Peyer's patch (tissue), 4 donors: ENCODE measurements at regions not wholly inside any gene's neighbourhood (a gene's known extent, or its start where the extent isn't known, plus 50 kb on each side); places are given as distances from the start of the nearest gene placed in this dataset.

Experiments
- DNase-seq, 3 donors: peaks; one replicate each; pipeline ENCODE4 v3.0.0-alpha.2; 2017 to 2019
- H3K27ac ChIP-seq, 4 donors: fragments of 200-600 bp; sonication (generic); one replicate each; pipeline ENCODE4 v1.5.1; 2016 to 2019
- H3K27me3 ChIP-seq, 2 donors: fragments of 200-600 bp; sonication (generic); one replicate each; pipeline ENCODE4 v1.5.1; 2019
- H3K36me3 ChIP-seq, 3 donors: fragments of 200-600 bp; sonication (generic); one replicate each; pipeline ENCODE4 v1.5.1; 2016 to 2019
- H3K4me1 ChIP-seq, 4 donors: fragments of 200-600 bp; sonication (generic); one replicate each; pipeline ENCODE4 v1.5.1; 2016 to 2019
- H3K4me3 ChIP-seq, 4 donors: fragments of 200-600 bp; sonication (generic); 1 replicate in 3 of 4; 2 replicates in 1 of 4; pipeline ENCODE4 v1.5.1; 2016 to 2019; ENCODE audit warnings: mild to moderate bottlenecking in 1 of 4
- H3K9me3 ChIP-seq, 4 donors: fragments of 200-600 bp; sonication (generic); one replicate each; pipeline ENCODE4 v1.5.1; 2016 to 2019; ENCODE audit warnings: mild to moderate bottlenecking in 1 of 4
- POLR2A ChIP-seq, 2 donors: fragments of 450-650 bp; IDR thresholded peaks; one replicate each; pipeline ENCODE4 v1.5.1; 2017; ENCODE audit warnings: antibody characterized with exemption in 2 of 2, mild to moderate bottlenecking in 2 of 2, moderate library complexity in 2 of 2
- TF ChIP-seq, protein P1 (sequence below), 6 experiments: fragments of 450-650 bp in 4 of 6; fragments of 200-600 bp in 2 of 6; sonication (generic) in 1 of 6; IDR thresholded peaks; one replicate each; pipeline ENCODE4 v1.5.1; 2017 to 2019; ENCODE audit warnings: antibody characterized with exemption in 6 of 6, mild to moderate bottlenecking in 3 of 6, moderate library complexity in 1 of 6

DNA sequence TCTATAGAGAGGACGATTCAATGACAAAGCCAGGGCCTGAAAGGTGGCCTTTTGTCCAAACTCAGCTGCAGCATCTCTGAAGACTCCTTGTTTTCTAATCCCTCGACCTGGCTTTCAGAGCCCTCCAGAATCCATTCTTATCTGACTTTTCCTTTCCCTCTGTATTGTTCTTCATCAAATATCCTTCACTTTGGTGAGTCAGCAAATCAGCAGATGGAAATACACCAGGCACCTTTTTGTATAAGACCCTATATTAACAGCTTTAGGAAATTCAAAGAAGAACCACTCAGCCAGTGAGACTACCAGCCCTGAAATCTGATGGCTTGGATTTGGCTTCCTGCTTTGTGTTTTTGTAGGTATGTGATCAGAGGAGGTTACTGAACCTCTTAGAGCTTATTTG, 81.9 kb upstream of the RAB11FIP2 start:
- DNase-seq: no peak
- no peaks in the 10 kb centered on the region for H3K27me3 ChIP-seq
- H3K4me3 ChIP-seq: no peak overlapping the region
- H3K9me3 ChIP-seq: no peaks in the 10 kb centered on the region
- H3K27ac ChIP-seq: no peak overlapping the region
- H3K36me3 ChIP-seq: no peaks in the 10 kb centered on the region
- H3K4me1 ChIP-seq: no peaks in the 10 kb centered on the region
- TF ChIP-seq, protein P1, sequence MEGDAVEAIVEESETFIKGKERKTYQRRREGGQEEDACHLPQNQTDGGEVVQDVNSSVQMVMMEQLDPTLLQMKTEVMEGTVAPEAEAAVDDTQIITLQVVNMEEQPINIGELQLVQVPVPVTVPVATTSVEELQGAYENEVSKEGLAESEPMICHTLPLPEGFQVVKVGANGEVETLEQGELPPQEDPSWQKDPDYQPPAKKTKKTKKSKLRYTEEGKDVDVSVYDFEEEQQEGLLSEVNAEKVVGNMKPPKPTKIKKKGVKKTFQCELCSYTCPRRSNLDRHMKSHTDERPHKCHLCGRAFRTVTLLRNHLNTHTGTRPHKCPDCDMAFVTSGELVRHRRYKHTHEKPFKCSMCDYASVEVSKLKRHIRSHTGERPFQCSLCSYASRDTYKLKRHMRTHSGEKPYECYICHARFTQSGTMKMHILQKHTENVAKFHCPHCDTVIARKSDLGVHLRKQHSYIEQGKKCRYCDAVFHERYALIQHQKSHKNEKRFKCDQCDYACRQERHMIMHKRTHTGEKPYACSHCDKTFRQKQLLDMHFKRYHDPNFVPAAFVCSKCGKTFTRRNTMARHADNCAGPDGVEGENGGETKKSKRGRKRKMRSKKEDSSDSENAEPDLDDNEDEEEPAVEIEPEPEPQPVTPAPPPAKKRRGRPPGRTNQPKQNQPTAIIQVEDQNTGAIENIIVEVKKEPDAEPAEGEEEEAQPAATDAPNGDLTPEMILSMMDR (IDR thresholded peaks at IDR 0.05): no peak
- TF ChIP-seq POLR2A (IDR thresholded peaks at IDR 0.05): no peak

DNA sequence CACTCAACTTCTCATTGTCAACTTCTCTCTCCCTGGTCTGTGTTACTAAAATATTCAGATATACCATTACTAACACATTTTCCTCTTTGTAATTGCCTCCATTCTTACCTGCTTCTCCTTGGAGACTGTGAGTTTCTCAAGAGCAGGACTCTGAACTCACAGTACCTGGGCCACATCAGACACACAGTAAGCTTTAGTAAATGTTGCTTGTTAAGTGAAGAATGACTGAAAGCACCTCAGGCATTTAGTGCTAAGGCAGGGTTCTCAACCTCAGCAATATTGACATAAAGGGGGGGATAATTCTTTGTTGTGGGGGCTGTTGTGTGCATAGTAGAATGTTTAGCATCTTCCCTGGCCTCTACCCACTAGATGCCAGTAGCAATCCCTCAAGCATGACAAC, 72.0 kb upstream of the RAB11FIP2 start:
- no peak for TF ChIP-seq POLR2A (IDR thresholded peaks at IDR 0.05)
- TF ChIP-seq, protein P1 (IDR thresholded peaks at IDR 0.05): no peak
- Histone ChIP-seq H3K27ac (no peak overlapping the region), H3K27me3 (no peaks in the 10 kb centered on the region), H3K4me1 (no peaks in the 10 kb centered on the region), H3K36me3 (no peaks in the 10 kb centered on the region), H3K4me3 (no peak overlapping the region), H3K9me3 (no peaks in the 10 kb centered on the region)
- DNase-seq: no peak

DNA sequence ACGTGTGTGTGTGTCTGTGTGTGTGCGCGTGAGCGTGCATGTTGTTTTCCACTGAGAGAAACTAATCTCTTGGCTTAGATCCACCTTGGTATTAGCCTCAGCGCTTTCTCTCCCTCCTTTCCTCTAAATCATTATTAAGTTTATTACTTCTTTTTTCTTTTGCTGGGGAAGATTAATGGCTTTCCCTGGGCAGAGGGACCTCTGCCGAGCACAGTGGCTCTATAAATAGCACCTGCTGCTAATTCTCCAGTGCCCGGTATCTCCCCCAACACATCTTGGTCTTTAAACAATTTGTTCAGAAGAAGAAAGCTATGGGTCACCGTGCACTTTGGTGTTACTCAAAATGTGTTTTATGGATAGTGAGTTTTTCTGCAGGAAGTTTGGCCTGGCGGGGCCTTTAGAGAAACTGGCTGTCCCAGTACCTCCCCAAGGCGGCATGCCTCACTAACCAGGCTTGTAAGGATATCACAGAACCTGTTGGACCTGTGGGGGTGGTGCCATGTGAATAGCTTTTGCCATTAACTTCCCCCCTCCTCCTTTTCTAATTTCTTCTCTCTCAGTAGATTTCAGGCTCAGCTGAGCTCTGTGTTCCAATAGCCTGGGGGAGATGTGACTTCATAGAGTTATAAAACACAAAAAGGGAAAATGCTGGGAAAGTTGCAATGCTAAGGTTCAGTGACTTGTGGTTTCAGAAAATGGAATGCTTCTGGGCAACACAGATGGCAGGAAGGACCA, 70.1 kb upstream of the RAB11FIP2 start:
- DNase-seq: no peak
- no peaks in the 10 kb centered on the region for H3K27me3 ChIP-seq
- TF ChIP-seq, protein P1 (IDR thresholded peaks at IDR 0.05): no peak
- TF ChIP-seq POLR2A (IDR thresholded peaks at IDR 0.05): no peak

DNA sequence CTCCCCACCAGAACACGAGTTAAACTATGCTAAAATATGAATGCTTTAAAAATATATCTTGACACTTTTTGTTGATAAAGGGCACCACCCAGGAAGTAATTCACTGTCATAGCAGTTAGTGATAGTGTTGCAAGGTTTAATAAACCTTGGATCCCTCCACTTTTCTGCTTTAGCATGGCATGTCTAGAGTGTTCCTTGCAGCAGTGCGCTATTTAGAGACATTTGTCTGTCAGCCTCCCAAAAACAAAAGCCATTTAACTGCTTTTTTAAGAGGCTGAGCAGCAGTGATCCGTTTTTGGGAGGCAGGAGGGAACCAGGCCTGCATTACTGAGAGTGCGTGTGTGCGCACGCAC, 69.6 kb upstream of the RAB11FIP2 start:
- Histone ChIP-seq H3K36me3 (no peaks in the 10 kb centered on the region), H3K4me1 (no peaks in the 10 kb centered on the region), H3K4me3 (no peak overlapping the region), H3K27me3 (no peaks in the 10 kb centered on the region), H3K9me3 (no peaks in the 10 kb centered on the region), H3K27ac (no peak overlapping the region)
- TF ChIP-seq POLR2A (IDR thresholded peaks at IDR 0.05): no peak
- TF ChIP-seq, protein P1 (IDR thresholded peaks at IDR 0.05): no peak
- DNase-seq: no peak

More for the DNA sequence above, 70.1 kb upstream of the RAB11FIP2 start:
- H3K36me3 ChIP-seq: no peaks in the 10 kb centered on the region
- no peak overlapping the region for H3K27ac ChIP-seq
- no peaks in the 10 kb centered on the region for H3K9me3 ChIP-seq
- no peak overlapping the region for H3K4me3 ChIP-seq
- H3K4me1 ChIP-seq: no peaks in the 10 kb centered on the region

DNA sequence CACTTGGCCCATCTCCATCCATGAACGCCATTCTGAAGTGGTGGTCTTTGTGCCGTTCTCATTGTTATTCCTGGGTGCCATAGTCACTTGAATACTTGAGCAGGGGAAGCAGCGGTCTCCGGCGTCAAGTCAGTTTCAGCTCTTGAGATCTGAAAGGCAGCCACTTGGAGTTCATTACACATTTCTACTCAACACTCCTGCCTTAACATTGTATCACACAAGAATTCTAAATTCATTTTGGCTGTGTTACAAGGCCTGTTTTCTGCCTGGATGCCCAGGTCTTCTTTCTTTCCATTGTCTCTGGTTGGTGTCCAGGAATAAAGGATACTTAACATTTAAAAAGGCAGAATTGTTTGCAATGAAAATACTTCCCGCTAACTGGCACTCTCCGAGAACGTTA, 69.0 kb upstream of the RAB11FIP2 start:
- no peak for DNase-seq
- Histone ChIP-seq H3K4me3 (no peak overlapping the region), H3K27me3 (no peaks in the 10 kb centered on the region), H3K4me1 (no peaks in the 10 kb centered on the region), H3K9me3 (no peaks in the 10 kb centered on the region), H3K27ac (no peak overlapping the region), H3K36me3 (no peaks in the 10 kb centered on the region)
- TF ChIP-seq POLR2A (IDR thresholded peaks at IDR 0.05): no peak
- TF ChIP-seq, protein P1 (IDR thresholded peaks at IDR 0.05): no peak

DNA sequence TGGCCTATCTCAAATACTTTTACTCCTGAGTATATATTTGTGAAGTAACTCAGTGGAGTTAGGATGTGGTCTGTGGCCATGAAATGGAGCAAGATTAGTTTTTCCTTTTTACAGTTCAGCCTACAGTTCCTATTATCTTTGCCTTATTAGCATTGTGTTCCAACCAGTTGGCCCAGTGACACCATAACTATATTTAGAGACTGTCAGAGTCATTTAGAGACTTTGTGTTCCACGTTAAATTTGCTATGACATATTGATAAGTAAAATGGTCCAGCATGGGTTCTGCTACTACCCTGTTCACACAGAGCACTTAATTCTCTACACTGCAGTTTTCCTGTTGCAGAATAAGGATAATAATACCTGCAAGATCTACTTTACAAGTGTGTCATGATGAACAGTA, 68.3 kb upstream of the RAB11FIP2 start:
- Histone ChIP-seq H3K27me3 (no peaks in the 10 kb centered on the region), H3K4me3 (no peak overlapping the region), H3K9me3 (no peaks in the 10 kb centered on the region), H3K27ac (no peak overlapping the region), H3K4me1 (no peaks in the 10 kb centered on the region), H3K36me3 (no peaks in the 10 kb centered on the region)
- no peak for DNase-seq
- TF ChIP-seq POLR2A (IDR thresholded peaks at IDR 0.05): no peak
- TF ChIP-seq, protein P1 (IDR thresholded peaks at IDR 0.05): no peak
